ENCODE measurements at regions not wholly inside any gene's neighbourhood (a gene's known extent, or its start where the extent isn't known, plus 50 kb on each side); places are given as distances from the start of the nearest gene placed in this dataset.

DNA sequence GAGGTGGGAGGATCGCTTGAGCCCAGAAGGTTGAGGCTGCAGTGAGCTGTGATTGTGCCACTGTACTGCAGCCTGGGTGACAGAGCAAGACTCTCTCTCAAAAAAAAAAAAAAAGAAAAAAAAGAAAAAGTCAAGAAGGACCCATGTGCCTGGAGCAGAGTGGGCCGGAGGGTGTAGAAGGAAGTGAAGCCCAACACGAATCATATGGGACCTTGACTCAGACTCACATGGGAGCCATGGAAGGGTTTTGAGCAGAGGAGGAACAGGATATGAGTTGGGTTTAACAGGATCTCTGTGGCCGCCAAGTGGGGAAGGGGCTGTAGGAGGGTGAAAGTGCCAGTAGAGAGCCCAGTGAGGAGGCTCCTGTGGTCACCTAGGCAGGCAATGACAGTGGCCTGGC is 165.4 kb downstream of the PHETA1 start:
- Histone ChIP-seq H3F3A (replicated peaks; ENCODE audit: low read depth) (no peaks in the 10 kb centered on the region), H3K27me3 (ENCODE audit: insufficient read depth) (no peaks in the 10 kb centered on the region), H3K4me3 (no peak overlapping the region), H4K20me1 (replicated peaks; ENCODE audit: insufficient read depth) (0 out of 2 replicates have a peak, but pooled peaks cover 2% of the 10 kb centered on the region), H3K9me2 (ENCODE audit: insufficient read depth) (0 out of 2 replicates have a peak, but pooled peaks cover 2% of the 10 kb centered on the region), H3K4me1 (ENCODE audit: insufficient read depth) (no peaks in the 10 kb centered on the region), H3K36me3 (ENCODE audit: insufficient read depth) (no peaks in the 10 kb centered on the region), H2AFZ (no peak overlapping the region), H3K4me2 (no peak overlapping the region), H3K27ac (ENCODE audit: low read depth) (no peak overlapping the region), H3K79me2 (replicated peaks; ENCODE audit: insufficient read depth) (no peaks in the 10 kb centered on the region)
- DNase-seq (ENCODE audit: low spot score) (no peak), ATAC-seq (no peak)
- Mint-ChIP-seq H3K27me3 (ENCODE audit: insufficient read depth, low read depth, poor library complexity) (peaks cover 7% of the 10 kb centered on the region), H3K36me3 (ENCODE audit: low read depth) (no peaks in the 10 kb centered on the region), H3K27ac (no peak overlapping the region), H3K4me1 (peaks cover 13% of the 10 kb centered on the region), H3K4me3 (no peak overlapping the region), H3K9me3 (no peaks in the 10 kb centered on the region; the same call in 2 of the 3 replicates)
- TF ChIP-seq STAT1 (IDR thresholded peaks at IDR 0.05; ENCODE audit: unreplicated experiment) (no peak), JUNB (IDR thresholded peaks at IDR 0.05; ENCODE audit: unreplicated experiment) (no peak), CREB1 (CRISPR knock-in tag; IDR thresholded peaks at IDR 0.05; ENCODE audit: low read depth) (no peak), EZH2 (IDR thresholded peaks at IDR 0.05; ENCODE audit: low read depth, unreplicated experiment) (no peak), EZH2phosphoT487 (IDR thresholded peaks at IDR 0.05; ENCODE audit: unreplicated experiment) (no peak), ZNF114 (CRISPR knock-in tag; IDR thresholded peaks at IDR 0.05) (no peak), POLR2AphosphoS5 (IDR thresholded peaks at IDR 0.05; ENCODE audit: low read depth) (no peak), ZNF331 (CRISPR knock-in tag; IDR thresholded peaks at IDR 0.05; ENCODE audit: low read depth) (no peak)
- TF ChIP-seq, protein P1, sequence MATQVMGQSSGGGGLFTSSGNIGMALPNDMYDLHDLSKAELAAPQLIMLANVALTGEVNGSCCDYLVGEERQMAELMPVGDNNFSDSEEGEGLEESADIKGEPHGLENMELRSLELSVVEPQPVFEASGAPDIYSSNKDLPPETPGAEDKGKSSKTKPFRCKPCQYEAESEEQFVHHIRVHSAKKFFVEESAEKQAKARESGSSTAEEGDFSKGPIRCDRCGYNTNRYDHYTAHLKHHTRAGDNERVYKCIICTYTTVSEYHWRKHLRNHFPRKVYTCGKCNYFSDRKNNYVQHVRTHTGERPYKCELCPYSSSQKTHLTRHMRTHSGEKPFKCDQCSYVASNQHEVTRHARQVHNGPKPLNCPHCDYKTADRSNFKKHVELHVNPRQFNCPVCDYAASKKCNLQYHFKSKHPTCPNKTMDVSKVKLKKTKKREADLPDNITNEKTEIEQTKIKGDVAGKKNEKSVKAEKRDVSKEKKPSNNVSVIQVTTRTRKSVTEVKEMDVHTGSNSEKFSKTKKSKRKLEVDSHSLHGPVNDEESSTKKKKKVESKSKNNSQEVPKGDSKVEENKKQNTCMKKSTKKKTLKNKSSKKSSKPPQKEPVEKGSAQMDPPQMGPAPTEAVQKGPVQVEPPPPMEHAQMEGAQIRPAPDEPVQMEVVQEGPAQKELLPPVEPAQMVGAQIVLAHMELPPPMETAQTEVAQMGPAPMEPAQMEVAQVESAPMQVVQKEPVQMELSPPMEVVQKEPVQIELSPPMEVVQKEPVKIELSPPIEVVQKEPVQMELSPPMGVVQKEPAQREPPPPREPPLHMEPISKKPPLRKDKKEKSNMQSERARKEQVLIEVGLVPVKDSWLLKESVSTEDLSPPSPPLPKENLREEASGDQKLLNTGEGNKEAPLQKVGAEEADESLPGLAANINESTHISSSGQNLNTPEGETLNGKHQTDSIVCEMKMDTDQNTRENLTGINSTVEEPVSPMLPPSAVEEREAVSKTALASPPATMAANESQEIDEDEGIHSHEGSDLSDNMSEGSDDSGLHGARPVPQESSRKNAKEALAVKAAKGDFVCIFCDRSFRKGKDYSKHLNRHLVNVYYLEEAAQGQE (IDR thresholded peaks at IDR 0.05; ENCODE audit: unreplicated experiment): no peak
- TF ChIP-seq, protein P2, sequence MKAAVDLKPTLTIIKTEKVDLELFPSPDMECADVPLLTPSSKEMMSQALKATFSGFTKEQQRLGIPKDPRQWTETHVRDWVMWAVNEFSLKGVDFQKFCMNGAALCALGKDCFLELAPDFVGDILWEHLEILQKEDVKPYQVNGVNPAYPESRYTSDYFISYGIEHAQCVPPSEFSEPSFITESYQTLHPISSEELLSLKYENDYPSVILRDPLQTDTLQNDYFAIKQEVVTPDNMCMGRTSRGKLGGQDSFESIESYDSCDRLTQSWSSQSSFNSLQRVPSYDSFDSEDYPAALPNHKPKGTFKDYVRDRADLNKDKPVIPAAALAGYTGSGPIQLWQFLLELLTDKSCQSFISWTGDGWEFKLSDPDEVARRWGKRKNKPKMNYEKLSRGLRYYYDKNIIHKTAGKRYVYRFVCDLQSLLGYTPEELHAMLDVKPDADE (IDR thresholded peaks at IDR 0.05): no peak

DNA sequence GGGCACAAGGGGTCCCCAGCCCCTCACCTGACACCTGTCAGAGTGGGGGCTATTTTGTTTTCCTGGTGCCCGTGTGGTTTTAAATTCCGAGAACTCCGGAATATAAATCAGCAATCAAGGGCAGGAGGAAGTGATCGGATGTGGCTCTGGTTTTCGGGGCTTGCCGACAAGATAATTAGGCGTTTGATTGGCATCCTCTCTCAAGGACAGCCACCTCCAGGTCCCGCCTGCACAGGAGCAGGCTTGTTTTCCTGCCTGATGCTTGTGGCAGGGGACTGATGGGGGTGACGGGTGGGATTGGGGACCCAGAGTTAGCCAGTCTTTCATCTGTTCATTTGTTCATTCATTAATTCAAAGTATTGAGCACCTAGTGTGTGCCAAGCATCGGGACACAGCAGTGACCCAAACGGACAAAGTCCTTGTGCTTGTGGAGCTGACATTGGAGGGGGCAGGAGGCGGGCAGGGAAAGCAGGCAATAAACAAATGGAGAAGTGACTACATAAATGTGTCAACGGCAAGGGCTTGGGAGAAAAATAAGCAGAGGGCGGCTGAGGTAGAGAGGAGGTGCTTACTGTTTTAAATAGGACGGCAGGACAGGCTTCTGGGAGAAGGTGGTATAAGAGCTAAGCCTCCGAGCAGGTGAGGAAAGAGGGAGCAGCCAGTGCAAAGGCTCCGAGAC is 166.5 kb downstream of the PHETA1 start:
- no peak overlapping the region for H3K27ac Mint-ChIP-seq
- TF ChIP-seq JUNB (IDR thresholded peaks at IDR 0.05; ENCODE audit: unreplicated experiment): no peak
- TF ChIP-seq POLR2AphosphoS5 (IDR thresholded peaks at IDR 0.05; ENCODE audit: low read depth): no peak
- TF ChIP-seq EZH2phosphoT487 (IDR thresholded peaks at IDR 0.05; ENCODE audit: unreplicated experiment): no peak
- no peak for TF ChIP-seq STAT1 (IDR thresholded peaks at IDR 0.05; ENCODE audit: unreplicated experiment)
- TF ChIP-seq ZNF114 (CRISPR knock-in tag; IDR thresholded peaks at IDR 0.05): no peak
- TF ChIP-seq, protein P2 (IDR thresholded peaks at IDR 0.05): no peak

More for the DNA sequence above, 166.5 kb downstream of the PHETA1 start:
- peaks cover 10% of the 10 kb centered on the region for H3K27me3 Mint-ChIP-seq (ENCODE audit: insufficient read depth, low read depth, poor library complexity)
- no peak overlapping the region for H3K4me3 Mint-ChIP-seq
- Histone ChIP-seq H3K9me2 (ENCODE audit: insufficient read depth) (0 out of 2 replicates have a peak, but pooled peaks cover 2% of the 10 kb centered on the region), H3K27ac (ENCODE audit: low read depth) (no peak overlapping the region), H3K4me1 (ENCODE audit: insufficient read depth) (no peaks in the 10 kb centered on the region), H3K79me2 (replicated peaks; ENCODE audit: insufficient read depth) (no peaks in the 10 kb centered on the region), H4K20me1 (replicated peaks; ENCODE audit: insufficient read depth) (peaks cover 2% of the 10 kb centered on the region; the same call in 1 of the 2 replicates), H3F3A (replicated peaks; ENCODE audit: low read depth) (no peaks in the 10 kb centered on the region), H3K4me3 (no peak overlapping the region), H3K4me2 (no peak overlapping the region), H3K27me3 (ENCODE audit: insufficient read depth) (no peaks in the 10 kb centered on the region), H2AFZ (no peak overlapping the region), H3K36me3 (ENCODE audit: insufficient read depth) (no peaks in the 10 kb centered on the region)
- H3K36me3 Mint-ChIP-seq (ENCODE audit: low read depth): no peaks in the 10 kb centered on the region
- no peaks in the 10 kb centered on the region; the same call in 2 of the 3 replicates for H3K9me3 Mint-ChIP-seq
- ATAC-seq (no peak), DNase-seq (ENCODE audit: low spot score) (no peak)
- H3K4me1 Mint-ChIP-seq: peaks cover 14% of the 10 kb centered on the region
